ENCODE measurements at regions not wholly inside any gene's neighbourhood (a gene's known extent, or its start where the extent isn't known, plus 50 kb on each side); places are given as distances from the start of the nearest gene placed in this dataset.

- TF ChIP-seq EZH2phosphoT487 (IDR thresholded peaks at IDR 0.05; ENCODE audit: borderline replicate concordance) (no peak), ZBTB33 (IDR thresholded peaks at IDR 0.05; ENCODE audit: extremely low read depth, insufficient replicate concordance, low read length) (no peak), EGR1 (IDR thresholded peaks at IDR 0.05; ENCODE audit: low read depth) (no peak), ZNF274 (IDR thresholded peaks at IDR 0.05; ENCODE audit: low read depth, low read length) (no peak), JUND (IDR thresholded peaks at IDR 0.05) (no peak), POLR2AphosphoS5 (IDR thresholded peaks at IDR 0.05; ENCODE audit: low read depth, low read length) (no peak), CEBPB (IDR thresholded peaks at IDR 0.05; ENCODE audit: low read depth) (no peak), ELF1 (IDR thresholded peaks at IDR 0.05; ENCODE audit: borderline replicate concordance, low read depth) (no peak), EZH2 (IDR thresholded peaks at IDR 0.05) (no peak), ZFX (IDR thresholded peaks at IDR 0.05) (no peak), SP1 (IDR thresholded peaks at IDR 0.05; ENCODE audit: low read depth) (no peak), POLR2A (IDR thresholded peaks at IDR 0.05; ENCODE audit: borderline replicate concordance, extremely low read depth, insufficient read depth, insufficient read length) (no peak), MAX (IDR thresholded peaks at IDR 0.05) (no peak), YY1 (IDR thresholded peaks at IDR 0.05; ENCODE audit: extremely low read depth, insufficient replicate concordance, low read depth, low read length) (no peak), TCF7L2 (IDR thresholded peaks at IDR 0.05; ENCODE audit: borderline replicate concordance, extremely low read depth, insufficient read depth, insufficient read length) (no peak), SRF (IDR thresholded peaks at IDR 0.05; ENCODE audit: low read depth) (no peak), REST (IDR thresholded peaks at IDR 0.05; ENCODE audit: low read depth) (no peak), SIN3A (IDR thresholded peaks at IDR 0.05; ENCODE audit: low read depth) (no peak)
- TF ChIP-seq, protein P1, sequence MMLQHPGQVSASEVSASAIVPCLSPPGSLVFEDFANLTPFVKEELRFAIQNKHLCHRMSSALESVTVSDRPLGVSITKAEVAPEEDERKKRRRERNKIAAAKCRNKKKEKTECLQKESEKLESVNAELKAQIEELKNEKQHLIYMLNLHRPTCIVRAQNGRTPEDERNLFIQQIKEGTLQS (IDR thresholded peaks at IDR 0.05), result no peak
- no peak for DNase-seq (ENCODE audit: low read depth, low spot score)
- ChIA-PET CTCF (no interaction called here), RAD21 (ENCODE audit: low non-redundant PET in 1 of 2, low total read pairs in 2 of 2, uncharacterized antibody in 2 of 2, unreplicated experiment in 2 of 2) (no interaction called here), POLR2A (no interaction called here)
- no peaks in the 10 kb centered on the region for H3K9me2 ChIP-seq (ENCODE audit: insufficient read depth)
- H3K36me3 ChIP-seq (ENCODE audit: control insufficient read depth in 1 of 2, insufficient read depth in 2 of 2, low read length in 2 of 2), result no peaks in the 10 kb centered on the region
- intact Hi-C loops (cut with micrococcal nuclease), result loop anchor here (10.0 kb wide), 1 partner anchor 439 kb away; no protein-coding TSS in a partner anchor
- H3K4me2 ChIP-seq (ENCODE audit: low read length), result peak overlapping the region; percentile 68; the same call in 1 of the 2 replicates
- no peaks in the 10 kb centered on the region for H4K20me1 ChIP-seq (ENCODE audit: insufficient read depth)
- H3K9ac ChIP-seq (ENCODE audit: low read length), result no peak overlapping the region
- H3K27ac ChIP-seq (ENCODE audit: low read depth, low read length), result no peak overlapping the region
- H3K27me3 ChIP-seq (ENCODE audit: insufficient read depth, low read length), result peaks cover 15% of the 10 kb centered on the region; the same call in 1 of the 2 replicates
- no peaks in the 10 kb centered on the region for H3K79me2 ChIP-seq (ENCODE audit: insufficient read depth, low read length)
- no peak for ATAC-seq
- no TSS peak for BruUV-seq (replicated peaks)
- H3K4me1 ChIP-seq (ENCODE audit: control insufficient read depth in 1 of 2, insufficient read depth in 2 of 2, low read length in 2 of 2), result peaks cover 11 to 21% of the 10 kb centered on the region in 2 experiments; a peak in 3 of 4 replicates
- no peaks in the 10 kb centered on the region for H3K9me3 ChIP-seq (ENCODE audit: control insufficient read depth in 1 of 2, insufficient read depth in 1 of 2, low read depth in 1 of 2, low read length in 2 of 2)
- H2AFZ ChIP-seq (ENCODE audit: low read depth, low read length, poor library complexity, severe bottlenecking), result no peak overlapping the region
- H3K4me3 ChIP-seq (replicated peaks in 1 of 2; ENCODE audit: low read depth in 1 of 2, low read length in 2 of 2), result no peak overlapping the region
Measured at GRCh38 chr10:78755877-78756455, 312.8 kb upstream of the ZMIZ1 start.

Measured in HCT116 (cell line).